Adipocyte (in vitro differentiated cells): ENCODE measurements at regions not wholly inside any gene's neighbourhood (a gene's known extent, or its start where the extent isn't known, plus 50 kb on each side); places are given as distances from the start of the nearest gene placed in this dataset.
"Not testable (repeated sequence)": the region's sequence is repeated elsewhere in the genome, so short reads cannot be mapped to it uniquely, and the experiment has no call there.

ENCODE experiments used
- DNase-seq: peaks from one replicate; pipeline ENCODE4 v3.0.0-alpha.2; 2015; ENCODE audit warnings: low read depth
- H3K27me3 ChIP-seq: replicated peaks from 2 replicates; pipeline ENCODE4 v1.7.0; 2013; ENCODE audit warnings: mild to moderate bottlenecking, low read length, moderate library complexity; ENCODE audit not compliant: control insufficient read depth, insufficient read depth
- H3K36me3 ChIP-seq: 2 replicates; pipeline ENCODE4 v1.7.0; 2013; ENCODE audit warnings: low read length, mild to moderate bottlenecking, moderate library complexity; ENCODE audit not compliant: control insufficient read depth, insufficient read depth, severe bottlenecking
- H3K4me1 ChIP-seq: 2 replicates; pipeline ENCODE4 v1.7.0; 2013; ENCODE audit warnings: mild to moderate bottlenecking, low read length, moderate library complexity; ENCODE audit not compliant: control insufficient read depth, insufficient read depth
- H3K4me3 ChIP-seq: 2 replicates; pipeline ENCODE4 v1.7.0; 2013; ENCODE audit warnings: mild to moderate bottlenecking, low read length, moderate library complexity
- H3K9ac ChIP-seq: 2 replicates; pipeline ENCODE4 v1.7.0; 2013; ENCODE audit warnings: mild to moderate bottlenecking, low read length, moderate library complexity
- H3K9me3 ChIP-seq: 2 replicates; pipeline ENCODE4 v1.7.0; 2013; ENCODE audit warnings: mild to moderate bottlenecking, low read length, moderate library complexity; ENCODE audit not compliant: control insufficient read depth

DNA sequence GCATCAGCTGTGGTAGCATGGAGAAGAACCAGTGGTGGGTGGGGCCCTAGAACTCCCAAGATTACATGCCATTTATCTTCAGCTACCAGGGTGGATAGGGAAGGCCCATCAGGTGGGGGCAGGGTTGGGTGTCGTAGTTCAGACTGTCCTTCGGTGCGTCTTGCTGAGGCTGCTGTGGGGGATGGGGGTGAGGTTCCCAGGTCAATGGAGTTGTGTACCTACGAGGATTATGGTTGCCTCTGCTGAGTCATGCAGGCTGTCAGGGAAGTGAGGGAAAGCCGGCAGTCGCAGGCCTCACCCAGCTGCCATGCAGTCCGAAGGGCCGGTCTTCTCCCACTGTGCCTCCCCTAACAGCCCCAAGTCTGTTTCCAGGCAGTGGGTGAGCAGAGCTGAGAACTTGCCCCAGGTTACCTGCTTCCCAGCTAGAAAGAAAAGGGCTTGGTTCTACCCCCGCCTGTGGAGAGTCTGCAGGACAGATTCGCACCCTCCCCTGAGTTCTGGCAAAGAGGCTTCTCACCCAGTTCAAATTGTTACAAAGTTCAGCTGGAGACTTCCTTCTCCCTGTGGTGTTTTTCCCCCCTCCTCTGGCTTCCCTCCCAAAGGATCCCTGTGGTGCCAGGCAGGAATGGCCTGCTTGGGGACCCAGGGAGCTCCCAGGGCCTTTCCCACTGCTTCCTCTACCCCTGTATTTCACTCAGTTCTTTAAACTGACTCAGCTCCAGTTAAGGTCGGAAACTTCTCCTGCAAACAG is 342.7 kb downstream of the KLF13 start:
- H3K36me3 ChIP-seq, H3K4me1 ChIP-seq, DNase-seq, H3K9ac ChIP-seq, H3K9me3 ChIP-seq, H3K27me3 ChIP-seq, H3K4me3 ChIP-seq: not testable (repeated sequence)

DNA sequence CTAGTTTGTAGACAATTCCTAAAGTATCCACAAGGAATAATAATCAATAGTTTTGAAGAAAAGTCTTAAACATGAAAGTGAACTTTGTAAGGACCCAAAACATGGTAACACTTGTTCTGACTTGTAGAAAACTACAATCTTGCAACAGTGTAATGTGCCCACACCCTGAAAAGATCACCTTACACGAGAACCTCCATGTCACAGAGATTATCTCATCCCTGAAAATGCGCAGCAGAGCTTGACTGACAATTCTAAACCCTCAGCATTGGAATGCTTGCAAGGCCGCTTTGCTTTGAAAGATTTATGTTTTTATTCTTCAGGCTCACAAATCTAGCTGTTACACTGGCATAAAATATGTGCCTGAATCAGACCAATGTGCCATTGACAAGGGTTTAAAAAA is 346.6 kb downstream of the KLF13 start:
- not testable (repeated sequence) for H3K4me1 ChIP-seq, DNase-seq, H3K36me3 ChIP-seq, H3K9me3 ChIP-seq, H3K9ac ChIP-seq, H3K27me3 ChIP-seq, H3K4me3 ChIP-seq

DNA sequence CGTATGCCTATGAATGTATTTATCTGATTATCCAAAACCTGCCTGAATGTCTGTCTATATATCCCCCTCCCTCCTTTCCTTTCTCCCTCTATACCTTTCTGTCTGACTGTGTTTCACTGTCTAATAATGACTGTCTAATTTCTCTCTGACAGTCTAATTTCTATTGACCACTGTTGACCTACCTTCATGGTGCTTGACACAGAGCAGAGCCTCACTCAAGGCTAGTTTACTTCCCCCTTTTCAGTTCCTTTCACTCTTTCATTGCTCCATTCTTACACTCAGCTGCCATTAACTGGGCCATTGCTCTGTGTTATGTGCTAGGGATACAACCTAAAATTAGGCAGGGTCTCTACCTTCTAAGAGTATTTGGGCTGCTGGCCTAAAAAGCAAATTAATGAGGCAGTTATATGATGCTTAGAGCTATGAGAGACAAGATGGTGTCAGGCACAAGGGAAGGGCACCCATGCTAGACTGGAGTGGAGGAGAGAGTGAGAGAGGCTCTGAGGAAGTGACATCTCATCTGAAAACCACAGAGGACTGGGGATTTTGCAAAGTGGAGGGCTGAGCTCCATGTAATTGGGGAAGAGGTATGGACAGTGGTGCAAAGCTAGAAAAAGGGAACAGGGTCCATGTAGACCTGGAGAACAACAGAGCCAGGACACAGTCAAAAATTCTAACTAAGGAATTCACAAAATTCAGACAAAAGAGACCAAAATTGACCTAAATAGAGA is 348.6 kb upstream of the CHRNA7 start:
- not testable (repeated sequence) for H3K4me1 ChIP-seq, H3K9ac ChIP-seq, H3K9me3 ChIP-seq, H3K27me3 ChIP-seq, H3K36me3 ChIP-seq, DNase-seq, H3K4me3 ChIP-seq

DNA sequence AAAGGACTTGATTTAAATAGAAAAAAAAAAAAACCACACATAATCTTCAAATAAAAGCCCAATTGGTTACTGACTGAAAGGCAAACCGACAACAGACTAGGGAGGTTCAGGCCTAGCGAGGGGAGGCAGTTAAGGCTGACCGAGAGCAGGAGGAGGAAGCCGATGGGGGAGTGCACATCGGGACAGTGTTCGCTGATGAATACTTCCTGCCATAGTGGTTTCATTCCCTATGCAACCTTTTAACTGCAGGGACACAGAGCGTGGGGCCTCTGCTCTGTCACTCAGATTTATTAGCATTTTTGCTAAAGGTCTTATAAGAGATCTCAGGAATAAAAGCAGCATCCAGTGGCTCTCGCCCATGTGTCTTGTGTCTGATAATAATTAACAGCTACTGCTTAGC is 343.2 kb upstream of the CHRNA7 start:
- DNase-seq, H3K4me3 ChIP-seq, H3K9me3 ChIP-seq, H3K36me3 ChIP-seq, H3K27me3 ChIP-seq, H3K9ac ChIP-seq, H3K4me1 ChIP-seq: not testable (repeated sequence)

DNA sequence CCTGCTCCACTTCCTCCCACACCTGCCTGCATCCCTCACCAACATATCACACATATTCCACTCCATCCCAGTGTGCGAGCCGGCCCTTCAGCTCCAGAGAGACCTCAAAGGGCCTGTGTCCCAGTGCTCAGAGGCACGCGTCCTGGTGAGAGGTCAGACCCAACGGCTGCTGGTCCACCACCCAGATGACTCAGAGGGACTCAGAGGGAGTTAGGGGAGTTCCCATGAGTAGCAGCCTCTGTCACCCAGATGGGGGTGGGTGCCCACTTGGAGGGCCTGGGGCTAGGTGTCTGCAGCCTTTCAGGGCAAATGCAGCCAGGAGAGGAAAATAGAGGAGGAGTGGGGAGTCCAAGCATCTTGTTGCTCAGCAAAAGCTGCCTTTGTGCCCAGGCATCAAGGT is 333.8 kb upstream of the CHRNA7 start:
- H3K9ac ChIP-seq, H3K9me3 ChIP-seq, H3K4me1 ChIP-seq, H3K27me3 ChIP-seq, H3K4me3 ChIP-seq, H3K36me3 ChIP-seq, DNase-seq: not testable (repeated sequence)

DNA sequence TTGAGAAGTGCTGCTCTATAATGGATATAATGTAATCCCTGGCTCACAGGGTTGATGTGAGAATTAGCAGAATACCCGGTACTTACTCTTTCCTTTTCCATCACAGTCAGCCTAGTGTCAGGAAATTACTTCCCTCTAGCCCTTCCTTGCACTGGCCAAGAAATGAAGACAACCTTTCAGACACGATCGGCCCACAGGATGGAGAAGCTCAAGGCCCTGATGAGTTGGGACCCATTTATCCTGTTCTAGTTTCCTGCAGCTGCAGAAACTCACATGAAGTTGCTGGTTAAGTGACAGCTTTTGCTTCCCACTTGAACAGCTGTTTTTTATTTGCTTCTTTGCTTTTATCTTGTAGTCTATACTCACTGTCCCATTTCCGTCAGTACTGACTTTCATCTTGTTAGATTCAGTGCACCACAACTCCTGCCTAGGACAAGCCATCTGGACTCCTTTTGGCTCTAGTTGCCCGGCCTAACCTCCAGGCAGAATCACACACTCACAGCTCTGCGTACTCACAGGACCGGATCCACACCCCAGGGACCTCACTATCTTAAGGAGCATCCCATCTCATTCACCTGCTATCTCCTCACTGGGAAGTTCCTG is 325.1 kb upstream of the CHRNA7 start:
- H3K9me3 ChIP-seq, H3K27me3 ChIP-seq, H3K36me3 ChIP-seq, DNase-seq, H3K4me3 ChIP-seq, H3K4me1 ChIP-seq, H3K9ac ChIP-seq: not testable (repeated sequence)

DNA sequence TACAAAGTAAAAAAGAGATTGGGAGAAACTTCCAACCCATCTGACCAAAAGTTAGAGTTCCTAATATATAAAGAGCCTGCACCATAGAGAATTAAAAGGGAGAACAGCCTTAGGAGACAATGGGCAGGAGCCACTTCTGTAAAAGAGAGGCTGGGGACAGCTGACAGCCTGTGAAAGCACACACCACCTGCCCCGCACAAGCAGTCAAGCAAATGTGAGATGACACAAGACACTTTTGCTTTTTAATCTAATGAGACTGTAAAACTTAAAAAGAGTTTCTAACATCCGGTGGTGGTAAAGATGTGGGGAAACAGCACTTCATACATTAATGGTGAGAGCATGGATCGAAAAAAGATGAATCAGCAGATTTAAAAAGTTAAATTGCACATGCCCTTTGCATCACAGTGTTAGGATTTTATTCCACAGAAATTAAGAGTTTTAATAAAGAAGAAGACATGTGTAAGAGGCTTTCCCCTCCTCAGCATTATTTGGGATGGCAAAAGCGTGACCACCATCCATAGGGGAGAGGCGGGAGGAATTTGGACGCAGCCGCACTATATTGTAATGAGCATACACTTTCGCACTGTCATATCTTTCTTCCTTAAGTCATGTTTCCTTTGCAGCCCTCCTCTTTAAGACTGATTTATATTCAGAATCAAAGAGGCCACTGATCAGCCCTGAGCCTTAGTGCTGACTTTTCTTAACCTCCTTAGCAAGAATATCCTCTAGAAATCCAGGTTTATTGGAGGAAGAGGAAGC is 322.2 kb upstream of the CHRNA7 start:
- H3K4me1 ChIP-seq, H3K36me3 ChIP-seq, DNase-seq, H3K4me3 ChIP-seq, H3K27me3 ChIP-seq, H3K9ac ChIP-seq, H3K9me3 ChIP-seq: not testable (repeated sequence)

DNA sequence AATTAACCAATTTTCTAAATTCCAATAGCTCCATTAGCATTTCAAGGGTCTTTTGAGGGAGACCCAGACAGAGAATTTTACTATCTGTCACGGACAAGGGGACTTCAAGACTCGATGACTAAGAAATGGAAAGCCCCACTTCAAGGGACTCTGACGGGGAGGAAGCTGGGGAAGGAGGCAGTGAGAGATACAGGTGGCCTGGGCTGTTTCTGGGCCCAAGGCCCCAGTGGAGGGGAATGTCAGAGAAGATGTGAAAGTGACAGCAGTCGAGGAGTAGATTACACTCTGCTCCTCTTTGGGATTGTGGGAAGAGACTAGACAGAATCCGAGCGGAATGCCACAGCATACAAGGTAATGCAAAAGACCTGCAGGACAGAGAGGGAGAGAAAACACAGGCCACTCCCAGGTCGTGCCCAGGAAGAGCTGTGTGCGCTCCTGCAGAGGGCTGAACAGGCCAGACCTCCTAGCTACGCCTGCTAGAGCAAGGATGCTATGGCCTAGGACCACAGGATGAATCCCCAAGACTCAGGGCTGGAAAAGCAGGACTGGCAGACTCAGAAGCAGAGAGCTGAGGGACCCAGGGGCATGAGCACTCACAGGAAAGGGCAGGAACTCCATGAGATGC is 321.5 kb upstream of the CHRNA7 start:
- H3K36me3 ChIP-seq, H3K9ac ChIP-seq, H3K27me3 ChIP-seq, DNase-seq, H3K4me3 ChIP-seq, H3K9me3 ChIP-seq, H3K4me1 ChIP-seq: not testable (repeated sequence)

DNA sequence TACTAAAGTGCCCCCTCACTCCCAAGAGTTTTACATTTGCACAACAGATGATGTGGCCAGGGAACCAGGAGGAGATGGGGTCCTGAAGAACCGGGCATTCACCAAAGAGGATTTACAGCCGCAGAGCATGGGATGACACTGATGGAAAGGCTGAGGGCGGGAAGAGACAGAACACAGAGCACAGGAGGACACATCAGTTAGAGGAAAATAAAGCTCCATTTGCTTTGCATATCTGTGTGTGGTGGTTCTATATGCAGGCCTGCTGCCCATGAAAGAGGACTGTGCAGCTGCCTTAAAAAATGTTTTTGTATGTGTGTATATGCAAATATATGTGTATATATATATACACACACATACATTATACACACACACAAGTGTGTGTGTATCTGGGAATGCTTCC is 320.8 kb upstream of the CHRNA7 start:
- H3K4me3 ChIP-seq, DNase-seq, H3K36me3 ChIP-seq, H3K27me3 ChIP-seq, H3K9ac ChIP-seq, H3K9me3 ChIP-seq, H3K4me1 ChIP-seq: not testable (repeated sequence)

DNA sequence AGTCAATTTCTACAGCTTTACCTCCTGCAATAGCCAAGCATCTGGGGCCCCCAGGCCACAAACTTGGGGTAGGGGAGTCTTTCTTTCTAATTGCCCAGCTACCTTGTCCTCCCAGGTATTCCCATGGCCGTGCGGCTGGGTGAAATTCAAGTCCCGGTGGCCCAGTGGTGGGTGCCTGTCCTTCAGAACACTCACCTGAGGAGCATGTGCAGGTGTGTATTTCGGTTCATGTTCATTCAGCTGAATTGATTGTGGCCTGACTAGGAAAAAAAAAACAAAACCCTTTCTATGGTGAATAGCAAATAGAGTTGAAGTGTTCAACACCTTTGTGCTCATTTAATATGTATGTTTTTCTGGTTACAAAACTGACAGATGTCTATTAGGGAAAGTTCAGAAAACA is 319.5 kb upstream of the CHRNA7 start:
- H3K4me1 ChIP-seq, DNase-seq, H3K9me3 ChIP-seq, H3K4me3 ChIP-seq, H3K36me3 ChIP-seq, H3K27me3 ChIP-seq, H3K9ac ChIP-seq: not testable (repeated sequence)

DNA sequence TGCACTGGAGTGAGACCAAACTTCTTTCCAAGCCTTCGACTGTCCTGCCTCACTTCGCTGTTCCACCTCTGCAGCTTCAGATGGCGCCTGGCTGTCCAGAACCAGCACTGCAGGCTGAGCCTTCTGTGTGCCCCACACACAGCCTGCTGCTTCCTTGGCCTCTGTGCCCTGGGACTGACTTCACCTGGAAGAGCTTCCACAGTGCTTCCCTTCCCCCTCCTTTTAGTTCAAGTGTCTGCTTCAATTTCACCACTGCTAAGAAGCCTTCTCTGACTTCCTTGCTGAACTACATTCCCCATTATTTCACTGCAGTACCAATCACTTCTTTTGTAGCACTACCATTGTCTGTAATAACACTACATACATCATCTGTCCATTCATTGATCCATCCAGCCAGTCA is 315.1 kb upstream of the CHRNA7 start:
- H3K27me3 ChIP-seq, H3K9ac ChIP-seq, H3K36me3 ChIP-seq, H3K9me3 ChIP-seq, DNase-seq, H3K4me3 ChIP-seq, H3K4me1 ChIP-seq: not testable (repeated sequence)
